Limb (tissue), 2 donors: ENCODE measurements at regions not wholly inside any gene's neighbourhood (a gene's known extent, or its start where the extent isn't known, plus 50 kb on each side); places are given as distances from the start of the nearest gene placed in this dataset.

Experiments used
- DNase-seq, 2 donors: peaks; one replicate each; pipeline ENCODE4 v3.0.0-alpha.2; 2016; ENCODE audit errors: extremely low spot score in 2 of 2

GRCh38 chr6:105593056-105593690 lies 190.3 kb upstream of the PREP start:
- DNase-seq = no peak

DNA sequence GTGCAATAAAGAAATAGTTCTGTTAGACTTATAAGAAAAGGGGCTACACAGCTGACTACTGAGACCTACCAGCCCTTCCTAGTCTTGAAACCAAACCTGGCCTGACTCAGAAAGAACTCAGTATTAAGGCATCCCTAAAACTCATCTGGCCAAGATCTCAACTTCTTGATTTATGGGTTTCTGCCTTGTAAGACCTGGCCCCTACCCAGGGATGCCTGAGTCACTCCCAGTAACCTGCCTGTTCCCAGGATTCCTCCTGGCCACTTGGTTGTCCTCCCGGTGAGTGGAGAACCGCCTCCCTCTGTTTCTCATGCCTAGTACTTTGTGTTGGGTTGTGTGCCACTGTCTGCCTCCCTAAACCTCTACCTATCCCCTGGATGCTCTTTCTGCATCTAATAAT lies 189.4 kb upstream of the PREP start:
- DNase-seq = no peak

DNA sequence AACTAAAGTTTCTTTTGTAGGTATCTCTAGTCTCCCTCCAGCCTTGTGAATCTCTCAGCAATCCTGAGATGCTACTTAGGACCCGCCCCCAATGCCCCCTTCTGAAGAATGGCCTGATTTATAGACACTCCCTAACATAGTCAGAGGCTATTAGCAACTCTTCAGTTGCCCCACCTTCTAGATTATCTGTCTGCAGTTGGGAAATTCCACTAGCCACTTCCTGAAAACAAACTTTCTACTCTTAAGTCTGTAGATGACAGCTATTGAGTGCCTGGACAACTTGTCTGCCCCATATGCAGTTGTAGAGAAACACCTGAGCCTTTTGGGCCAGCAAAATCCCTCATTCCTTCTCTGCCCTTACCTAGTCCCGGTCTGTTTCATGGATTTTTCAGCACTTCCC lies 188.2 kb upstream of the PREP start:
- no peak for DNase-seq

DNA sequence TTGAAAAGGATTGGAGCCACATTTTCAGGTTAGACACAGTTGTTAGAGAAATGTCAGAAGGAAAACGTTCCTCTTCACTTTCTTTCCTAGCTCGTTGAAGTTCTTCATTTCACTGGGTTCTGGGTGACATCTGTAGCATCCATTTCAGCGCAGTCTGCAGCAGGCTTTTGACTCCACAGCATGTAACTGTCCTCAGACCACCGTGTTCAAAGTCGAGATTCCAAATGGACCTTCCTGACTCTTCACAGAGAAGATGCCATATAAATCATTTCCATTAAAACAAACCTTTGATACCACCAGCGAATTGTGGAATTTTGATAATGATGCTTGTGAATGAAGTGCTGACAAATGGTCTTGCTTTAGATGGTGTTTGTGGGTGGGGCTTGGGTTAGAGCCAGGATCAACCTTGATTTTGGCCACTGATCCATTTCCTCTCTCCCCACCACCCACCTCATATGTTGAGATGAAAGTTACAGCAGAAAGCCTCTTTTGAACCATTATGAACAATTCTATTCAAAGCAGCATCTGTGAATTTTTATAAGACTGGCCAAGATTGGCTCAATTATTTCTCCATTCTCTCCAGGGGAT lies 185.3 kb upstream of the PREP start:
- no peak for DNase-seq

- no peak for DNase-seq
These were observed 184.7 kb upstream of the PREP start for GRCh38 chr6:105587349-105588122.

DNA sequence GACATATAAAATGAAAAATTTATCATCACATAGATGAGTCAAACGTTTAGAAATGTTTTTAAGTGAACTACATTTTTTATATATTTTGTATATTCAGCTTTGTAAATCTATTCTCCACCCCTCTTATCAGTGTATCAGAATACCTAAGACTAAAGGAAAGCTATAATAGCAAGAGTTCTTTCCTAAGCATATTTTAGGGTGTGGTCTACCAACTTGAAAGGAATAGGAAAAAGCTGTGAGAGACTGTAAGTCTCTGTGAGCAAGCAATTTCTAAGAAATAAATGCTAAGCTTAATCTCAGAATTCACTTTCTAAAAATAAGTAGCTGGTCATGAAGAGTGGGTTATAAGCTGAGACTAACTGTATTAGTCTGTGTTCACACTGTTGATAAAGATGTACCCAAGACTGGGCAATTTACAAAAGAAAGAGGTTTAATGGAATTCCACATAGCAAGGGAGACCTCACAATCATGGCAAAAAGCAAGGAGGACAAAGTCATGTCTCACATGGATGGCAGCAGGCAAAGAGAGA lies 175.4 kb upstream of the PREP start:
- DNase-seq = no peak

- no peak for DNase-seq
These were observed 170.7 kb upstream of the PREP start for GRCh38 chr6:105573556-105573955.

- no peak for DNase-seq
These were observed 170.3 kb upstream of the PREP start for GRCh38 chr6:105573138-105573537.

DNA sequence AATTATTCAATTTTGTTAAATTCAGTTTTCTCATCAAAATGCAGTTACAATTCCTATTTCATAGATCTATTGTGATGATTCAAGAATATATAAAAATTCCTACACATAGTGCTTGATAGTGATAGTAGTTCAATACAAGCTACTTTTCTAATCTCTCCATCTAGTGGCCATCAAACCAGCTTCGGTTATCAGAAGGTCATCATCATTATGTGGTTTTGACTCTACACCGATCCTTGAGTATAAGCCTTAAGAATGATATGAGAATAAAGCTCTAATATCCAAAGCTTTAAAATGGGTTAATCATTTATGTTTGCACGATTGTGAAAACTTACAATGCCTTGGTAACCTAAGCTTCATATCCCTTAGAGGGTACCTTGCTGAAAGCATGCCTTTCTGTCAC lies 167.5 kb upstream of the PREP start:
- DNase-seq = no peak

DNA sequence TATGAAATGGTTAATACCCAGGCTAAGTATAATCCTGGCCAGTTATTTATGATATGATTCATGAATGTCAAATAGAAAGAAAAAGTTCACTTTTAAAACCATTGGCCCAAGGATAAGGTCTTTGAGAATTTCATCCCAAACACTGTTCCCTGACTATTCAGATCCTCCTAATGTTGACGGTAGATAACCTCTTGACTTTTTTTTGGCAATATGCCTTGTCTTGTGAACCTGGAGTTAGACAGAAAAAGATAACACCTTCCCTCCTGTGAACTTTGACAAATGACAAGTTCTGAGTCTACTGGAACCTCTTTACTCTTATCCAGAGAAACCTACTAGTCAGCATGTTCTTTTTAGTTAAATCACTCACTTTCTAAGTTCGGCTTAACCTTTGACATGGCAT lies 166.8 kb upstream of the PREP start:
- DNase-seq = no peak

- DNase-seq = no peak
These were observed 165.9 kb upstream of the PREP start for GRCh38 chr6:105568751-105569150.

GRCh38 chr6:105568142-105568541 lies 165.3 kb upstream of the PREP start:
- no peak for DNase-seq

DNA sequence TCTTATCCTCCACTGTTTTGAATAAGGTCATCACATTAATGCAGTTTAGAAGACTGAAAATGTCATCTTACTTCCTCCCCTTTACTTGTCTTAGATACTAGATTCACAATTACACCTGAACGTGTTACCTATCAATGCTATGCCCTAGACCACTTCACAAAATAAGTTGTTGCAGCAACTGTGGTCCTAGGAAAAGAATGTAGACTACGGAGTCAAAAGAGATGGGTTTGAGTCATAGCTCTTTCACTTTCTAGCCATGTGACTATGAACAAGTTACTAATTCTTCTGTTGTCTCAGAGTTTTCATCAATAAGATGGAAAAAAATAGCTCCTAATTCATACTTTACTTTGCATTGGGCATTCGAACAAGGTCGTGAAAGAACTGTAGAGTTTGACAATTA lies 164.3 kb upstream of the PREP start:
- no peak for DNase-seq

- no peak for DNase-seq
These were observed 163.6 kb upstream of the PREP start for GRCh38 chr6:105566503-105566902.

DNA sequence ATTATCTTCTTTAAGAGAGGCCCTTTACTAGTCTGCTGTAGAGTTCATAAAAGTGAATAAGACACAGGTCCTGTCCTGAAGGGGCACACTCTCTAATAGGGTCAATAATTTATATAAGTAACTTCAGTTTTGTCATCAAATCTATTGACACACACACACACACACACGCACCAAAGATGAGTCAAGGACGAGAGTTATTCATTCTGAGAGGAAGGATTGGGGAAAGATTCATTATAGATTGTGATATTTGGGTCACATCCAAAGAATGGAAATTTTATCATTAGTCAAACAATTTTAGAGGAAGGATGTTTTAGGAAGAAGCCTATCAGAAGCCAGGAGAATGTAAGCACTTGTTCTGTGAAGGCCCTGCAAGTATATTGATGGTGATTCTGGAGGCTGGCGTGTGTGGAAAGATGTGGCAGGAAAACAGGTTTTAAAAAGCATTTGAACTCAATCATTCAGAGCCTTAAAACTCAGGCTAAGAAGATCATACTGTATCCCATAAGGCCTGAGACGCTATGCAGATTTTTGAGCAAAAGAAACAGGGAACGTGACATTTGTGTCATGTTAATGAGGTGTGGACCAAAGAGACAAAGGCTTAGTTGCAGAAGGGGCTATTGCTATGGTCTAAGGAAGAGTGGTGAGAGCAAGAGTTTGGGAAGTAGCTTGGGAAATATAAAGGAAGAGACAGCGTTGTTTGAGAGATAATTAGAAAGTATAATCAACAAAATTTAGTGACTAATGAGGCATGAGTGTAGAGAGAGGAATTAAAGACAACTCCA lies 161.4 kb upstream of the PREP start:
- DNase-seq = no peak

DNA sequence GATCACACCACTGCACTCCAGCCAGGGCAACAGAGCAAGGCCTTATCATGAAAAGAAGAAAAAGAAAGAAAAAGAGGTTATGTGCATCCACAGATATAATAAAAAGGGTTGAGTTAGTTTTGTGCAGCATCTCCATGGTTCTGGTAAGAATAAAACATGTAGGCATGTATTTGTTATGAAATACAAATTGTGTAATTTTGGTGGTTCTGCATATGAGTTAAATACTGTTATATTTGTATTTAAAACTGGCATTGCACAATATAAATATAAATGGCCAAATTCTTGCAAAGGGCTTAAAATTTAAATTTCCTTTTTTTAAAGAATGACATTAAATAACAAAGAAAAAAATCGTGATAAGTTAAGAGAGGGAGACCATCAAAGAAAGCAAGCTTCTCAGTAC lies 159.1 kb upstream of the PREP start:
- no peak for DNase-seq

- DNase-seq = no peak
These were observed 158.6 kb upstream of the PREP start for GRCh38 chr6:105561486-105561885.

- no peak for DNase-seq
These were observed 157.8 kb upstream of the PREP start for GRCh38 chr6:105560611-105561066.

- no peak for DNase-seq
These were observed 154.4 kb upstream of the PREP start for GRCh38 chr6:105557291-105557690.

DNA sequence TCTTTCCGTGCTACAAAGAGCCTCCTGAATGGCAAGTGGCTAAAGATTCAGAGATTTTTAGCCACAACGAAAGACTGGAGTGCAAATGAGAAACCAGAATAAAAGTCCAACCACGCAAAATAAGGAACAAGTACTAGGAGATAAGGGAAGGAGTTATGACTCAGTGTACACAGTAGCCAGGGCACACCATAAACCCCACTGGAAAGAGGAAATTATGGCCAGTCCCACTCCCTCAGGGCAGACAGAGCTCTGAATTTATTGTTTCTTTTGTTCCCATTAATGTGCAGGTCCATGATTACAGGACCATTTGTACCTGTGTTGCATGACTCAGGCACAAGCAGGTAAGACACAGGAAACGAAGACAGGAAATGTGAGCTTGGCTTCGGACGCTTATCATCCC lies 150.3 kb upstream of the PREP start:
- DNase-seq = no peak

GRCh38 chr6:105550955-105551620 lies 148.2 kb upstream of the PREP start:
- no peak for DNase-seq
